HG03095 (cell line): ENCODE measurements at regions not wholly inside any gene's neighbourhood (a gene's known extent, or its start where the extent isn't known, plus 50 kb on each side); places are given as distances from the start of the nearest gene placed in this dataset.

ENCODE experiments used
- ATAC-seq: cut with Tn5 transposase; IDR thresholded peaks from one replicate; pipeline ENCODE4 v1.9.1; 2021; ENCODE audit warnings: moderate library complexity; ENCODE audit not compliant: unreplicated experiment

DNA sequence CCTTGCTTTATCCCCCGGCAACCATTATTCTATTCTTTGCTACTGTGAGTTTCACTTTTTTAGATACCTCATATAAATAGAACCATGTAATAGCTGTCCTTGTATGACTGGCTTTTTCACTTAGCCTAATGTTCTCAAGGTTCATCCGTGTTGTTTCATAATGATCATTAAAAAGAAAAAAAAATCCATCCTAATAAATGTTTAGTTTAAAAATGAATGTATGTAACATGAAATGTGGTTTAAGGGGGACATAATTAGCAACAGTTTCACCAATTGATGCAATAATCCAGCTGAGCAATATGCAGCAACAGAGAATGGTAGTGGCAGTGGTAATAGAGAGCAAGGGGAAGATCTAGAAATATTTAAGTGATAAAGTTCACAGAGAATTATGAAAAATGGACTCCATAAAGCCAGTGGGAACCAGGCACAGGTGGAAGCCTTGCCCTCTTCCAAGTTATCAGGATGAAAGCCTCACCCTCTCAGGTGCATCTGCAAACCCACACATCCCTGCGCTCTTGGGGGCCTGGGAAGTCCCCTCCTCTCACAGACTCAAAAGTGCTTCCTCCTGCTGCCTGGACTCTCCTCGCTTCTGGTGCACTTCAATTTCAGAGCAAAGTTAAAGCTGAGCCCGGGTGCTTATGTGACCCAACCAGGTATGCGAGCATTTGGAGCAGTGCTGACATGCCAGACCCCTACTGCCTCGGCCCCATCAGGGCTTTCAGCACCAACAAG, 1403.3 kb upstream of the SLC39A10 start:
- ATAC-seq: no peak

DNA sequence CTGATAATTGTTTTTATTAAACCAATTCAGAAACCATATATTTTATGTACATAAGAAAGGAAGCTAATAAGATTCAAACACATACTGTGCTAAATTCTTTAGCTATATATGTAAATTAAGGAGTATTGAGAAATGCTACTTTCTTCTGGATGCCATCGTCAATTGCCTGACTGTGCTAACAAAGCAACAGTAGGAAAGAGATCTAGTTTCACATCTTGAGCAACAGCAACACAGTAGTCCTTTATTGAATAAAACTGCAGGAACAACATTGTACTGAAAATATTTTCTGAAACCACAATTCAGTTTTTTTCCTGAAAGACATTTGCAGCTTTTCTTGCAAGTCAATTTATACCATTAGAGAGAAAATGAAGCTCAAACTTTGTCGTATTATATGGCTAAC, 1404.9 kb upstream of the SLC39A10 start:
- no peak for ATAC-seq

- ATAC-seq: no peak
Measured at GRCh38 chr2:194232600-194232999, 1424.4 kb upstream of the SLC39A10 start.

DNA sequence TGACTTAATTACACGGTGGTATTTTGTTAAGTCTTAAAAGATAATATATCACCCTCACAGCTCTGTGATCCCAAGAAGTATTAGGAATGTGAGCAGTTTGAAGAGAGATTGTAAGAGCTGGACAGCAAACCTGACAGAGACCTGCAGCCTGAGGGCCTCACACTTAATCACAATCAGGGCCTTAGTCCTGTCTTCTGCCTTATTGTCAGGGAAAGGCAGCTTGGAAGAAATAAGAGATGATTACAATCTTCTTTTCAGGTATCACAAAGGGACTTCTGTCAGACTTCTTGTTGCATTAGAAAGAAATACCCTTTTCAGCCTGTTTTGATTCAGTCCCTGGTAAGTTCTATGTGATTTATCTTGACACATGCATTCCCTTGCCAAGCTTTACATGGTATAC, 1433.8 kb upstream of the SLC39A10 start:
- ATAC-seq: no peak

DNA sequence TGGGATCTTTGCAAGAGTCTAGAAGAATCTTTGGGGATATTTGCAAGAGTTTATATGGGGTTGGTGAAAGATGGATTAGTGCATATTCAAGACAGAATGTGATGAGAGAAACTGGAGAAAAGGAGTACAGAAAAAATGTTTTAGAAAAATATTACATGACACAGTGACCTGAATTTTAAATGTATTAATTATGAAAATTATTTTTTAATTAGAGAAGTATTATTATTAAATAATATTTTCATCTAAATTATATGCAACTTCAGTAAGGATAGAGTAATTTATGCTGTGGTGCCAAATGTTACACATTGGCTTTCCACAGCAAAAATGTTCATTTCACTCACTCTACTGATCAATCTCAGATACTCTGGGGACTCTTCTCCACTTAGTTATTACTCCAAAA, 1442.8 kb upstream of the SLC39A10 start:
- no peak for ATAC-seq

DNA sequence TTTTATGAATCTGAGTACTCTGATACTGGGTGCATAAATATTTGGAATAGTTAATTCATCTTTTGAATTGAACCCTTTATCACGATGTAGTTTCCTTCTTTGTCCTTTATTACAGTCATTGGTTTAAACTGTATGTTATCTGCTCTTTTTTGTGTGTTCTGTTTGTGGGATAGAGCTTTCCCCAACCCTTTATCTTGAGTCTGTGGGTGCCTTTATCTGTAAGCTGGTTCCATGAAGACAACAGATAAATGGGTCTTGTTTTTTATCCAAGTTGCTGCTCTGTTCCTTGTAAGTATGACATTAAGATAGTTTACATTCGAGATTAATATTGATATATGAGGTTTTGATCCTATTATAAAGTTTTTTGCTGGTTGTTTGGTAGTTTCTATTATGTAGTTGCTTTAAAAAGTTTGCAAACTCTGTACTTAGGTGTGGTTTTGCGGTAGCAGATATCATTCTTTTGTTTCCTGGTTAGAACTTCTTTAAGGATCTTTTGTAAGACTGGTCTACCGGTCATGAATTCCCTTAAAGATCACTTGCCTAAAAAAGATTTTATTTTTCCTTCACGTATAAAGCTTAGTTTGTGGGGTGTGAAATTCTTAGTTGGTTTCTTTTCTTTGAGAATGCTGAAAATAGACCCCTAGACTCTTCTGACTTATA, 1451.3 kb upstream of the SLC39A10 start:
- no peak for ATAC-seq

DNA sequence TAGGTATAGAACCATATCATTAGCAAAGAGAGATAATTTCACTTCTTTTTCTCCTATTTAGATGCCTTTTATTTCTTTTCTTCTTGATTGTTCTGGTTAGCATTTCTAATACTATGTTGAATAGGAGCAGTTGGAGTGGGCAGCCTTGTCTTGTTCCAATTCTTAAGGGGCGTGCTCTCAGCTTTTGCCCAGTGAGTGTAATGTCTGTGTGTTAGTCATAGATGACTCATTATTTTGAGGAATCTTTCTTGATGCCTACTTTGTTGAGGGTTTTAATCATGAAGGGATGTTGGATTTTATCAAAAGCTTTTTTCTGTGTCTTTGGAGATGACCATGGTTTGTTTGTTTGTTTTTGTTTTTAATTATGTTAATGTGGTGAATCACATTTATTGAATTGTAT, 1453.1 kb upstream of the SLC39A10 start:
- ATAC-seq: no peak

- ATAC-seq: no peak
Measured at GRCh38 chr2:194182888-194183287, 1474.1 kb upstream of the SLC39A10 start.

- no peak for ATAC-seq
Measured at GRCh38 chr2:194176134-194176533, 1480.9 kb upstream of the SLC39A10 start.

DNA sequence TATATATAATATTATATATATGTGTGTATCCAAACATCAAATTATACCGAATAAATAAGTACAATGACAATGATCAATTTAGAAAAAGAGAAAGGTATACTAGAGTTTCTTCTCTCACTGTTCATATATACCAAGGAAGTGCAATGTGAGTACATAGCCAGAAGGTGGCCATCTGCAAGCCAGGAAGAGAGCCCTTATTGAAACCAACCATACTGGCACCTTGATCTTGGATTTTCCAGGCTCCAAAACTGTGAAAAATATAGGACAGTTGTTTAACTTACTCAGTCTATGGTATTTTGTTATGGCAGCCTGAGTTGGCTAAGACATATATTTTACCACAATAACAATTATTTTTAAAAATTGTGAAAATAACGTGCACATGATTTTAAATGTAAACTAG, 1490.2 kb upstream of the SLC39A10 start:
- peak; percentile 75 for ATAC-seq

DNA sequence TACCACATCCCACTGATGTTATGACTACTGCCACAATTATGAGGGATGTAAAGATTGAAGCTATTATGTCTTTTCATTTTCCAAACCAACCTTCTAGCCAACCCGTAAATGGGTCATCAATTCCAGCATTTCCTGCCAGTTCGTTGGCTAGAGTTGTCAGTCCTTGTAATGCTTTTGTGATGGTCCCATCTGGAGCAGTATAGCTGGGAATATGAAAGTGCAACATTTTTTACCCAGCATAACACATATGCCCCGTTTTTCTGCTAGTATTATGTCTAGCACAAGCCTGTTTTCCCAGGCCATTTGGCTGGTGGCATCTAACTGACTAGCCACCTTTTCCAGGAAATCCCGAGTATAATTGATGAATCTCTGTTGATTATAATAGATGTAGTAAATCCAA, 1501.6 kb upstream of the SLC39A10 start:
- no peak for ATAC-seq

GRCh38 chr2:194151231-194151630, 1505.8 kb upstream of the SLC39A10 start:
- no peak for ATAC-seq

DNA sequence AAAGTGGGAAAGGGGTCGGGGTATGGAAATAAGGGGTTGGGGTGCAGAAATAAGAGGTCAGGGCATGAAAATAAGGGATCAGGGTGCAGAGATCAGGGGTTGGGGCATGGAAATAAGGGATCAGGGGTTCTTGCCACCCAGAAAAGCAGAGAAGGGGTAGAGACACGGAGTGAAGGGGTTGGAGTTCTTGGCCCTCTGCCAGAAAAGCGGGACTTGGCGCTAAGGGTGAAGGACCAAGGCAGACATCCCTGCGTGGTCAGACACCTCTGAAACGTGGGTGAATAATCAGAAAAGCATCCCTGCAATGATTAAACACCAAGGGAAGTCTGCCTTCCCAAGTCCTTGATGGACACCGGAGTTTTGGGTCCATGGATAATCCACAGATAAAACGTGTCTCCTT, 1521.6 kb upstream of the SLC39A10 start:
- no peak for ATAC-seq

- ATAC-seq: no peak
Measured at GRCh38 chr2:194128810-194129209, 1528.2 kb upstream of the SLC39A10 start.

GRCh38 chr2:194126418-194126817, 1530.6 kb upstream of the SLC39A10 start:
- no peak for ATAC-seq

DNA sequence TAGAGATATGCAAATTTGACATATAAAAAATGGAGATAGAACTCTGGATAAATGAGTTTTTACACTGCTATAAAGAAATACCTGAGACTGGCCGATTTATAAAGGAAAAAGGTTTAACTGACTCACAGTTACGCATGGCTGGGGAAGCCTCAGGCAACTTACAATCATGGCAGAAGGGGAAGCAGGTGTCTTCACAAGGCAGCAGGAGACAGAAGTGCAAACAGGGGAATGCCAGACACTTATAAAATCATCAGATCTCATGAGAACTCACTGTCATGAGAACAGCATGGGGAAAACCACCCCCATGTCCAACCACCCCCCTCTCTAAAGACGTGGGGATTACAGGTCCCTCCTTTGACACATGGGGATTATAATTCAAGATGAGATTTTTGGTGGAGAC, 1540.2 kb upstream of the SLC39A10 start:
- no peak for ATAC-seq

DNA sequence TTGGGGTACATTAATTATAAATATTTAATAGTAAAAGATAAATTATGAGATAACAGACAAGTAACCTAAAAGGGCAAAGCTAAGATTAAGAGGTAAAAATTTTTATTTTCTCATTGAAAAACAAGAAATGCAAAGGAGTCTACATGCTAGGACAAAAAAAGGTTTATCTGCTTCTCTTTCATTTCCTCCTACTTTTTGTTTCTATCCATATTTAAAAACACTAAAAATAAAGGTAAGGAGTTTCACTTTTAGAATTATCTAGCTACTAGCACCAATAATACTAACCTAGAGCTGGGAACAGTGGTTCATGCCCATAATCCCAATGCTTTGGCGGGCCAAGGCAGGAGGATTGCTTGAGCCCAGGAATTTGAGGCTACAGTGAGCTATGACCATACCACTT, 1551.7 kb upstream of the SLC39A10 start:
- ATAC-seq: peak; percentile 46

DNA sequence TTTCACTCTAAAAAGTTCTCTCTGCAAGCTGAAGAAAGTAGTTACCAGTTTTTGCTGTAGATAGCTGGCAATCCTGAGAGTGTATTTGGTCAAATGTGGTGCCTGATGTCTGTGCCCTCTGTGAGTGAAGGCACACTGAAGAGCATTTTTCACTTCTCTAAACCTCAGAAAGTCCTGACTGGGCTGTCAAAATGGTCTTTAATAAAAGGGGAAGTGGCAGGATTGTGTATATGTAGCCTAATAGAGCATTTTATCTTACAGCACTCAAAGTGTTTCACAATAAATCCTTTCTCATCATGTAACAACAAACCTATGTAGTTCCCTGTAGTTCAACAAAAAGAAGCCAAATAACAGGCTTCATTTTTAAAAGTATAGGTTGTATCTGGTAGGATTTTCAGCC, 1552.3 kb upstream of the SLC39A10 start:
- ATAC-seq: peak; percentile 93

- no peak for ATAC-seq
Measured at GRCh38 chr2:194103941-194104659, 1552.9 kb upstream of the SLC39A10 start.

- no peak for ATAC-seq
Measured at GRCh38 chr2:194102546-194102945, 1554.5 kb upstream of the SLC39A10 start.

DNA sequence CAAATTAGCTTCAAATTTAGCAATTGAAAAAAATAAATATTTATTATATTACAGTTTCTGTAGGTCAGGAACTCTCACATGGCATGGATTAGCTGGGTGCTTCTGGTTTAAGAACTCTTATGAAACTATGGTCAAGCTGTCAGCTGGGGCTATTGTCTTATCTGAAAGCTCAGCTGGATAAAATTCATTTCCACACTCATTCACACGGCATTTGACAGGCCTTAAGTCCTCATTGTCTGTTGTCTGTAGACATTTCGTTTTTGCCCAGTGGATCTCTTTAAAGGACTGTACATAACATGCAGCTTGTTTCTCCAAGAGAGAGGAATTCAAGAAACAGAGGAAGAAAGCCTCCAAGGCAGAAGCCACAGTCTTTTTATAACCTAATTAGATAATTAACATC, 1556.8 kb upstream of the SLC39A10 start:
- ATAC-seq: no peak

DNA sequence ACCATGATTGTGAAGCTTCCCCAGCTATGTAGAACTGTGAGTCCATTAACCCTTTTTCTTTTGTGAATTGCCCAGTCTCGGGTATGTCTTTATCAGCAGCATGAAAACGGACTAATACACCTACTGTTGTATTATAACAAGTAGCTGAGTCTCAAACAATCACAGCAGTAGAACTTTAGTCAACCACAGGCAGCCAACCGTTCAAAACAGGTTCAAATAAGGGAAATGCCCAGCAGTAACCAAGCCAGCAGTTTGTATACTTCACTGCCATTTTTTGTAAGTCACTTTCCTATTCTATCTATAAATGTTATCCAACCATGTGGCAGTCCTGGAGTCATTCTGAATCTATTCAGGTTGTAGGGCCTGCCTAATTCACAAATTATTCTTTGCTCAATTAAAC, 1560.6 kb upstream of the SLC39A10 start:
- no peak for ATAC-seq
